T-helper 17 cell (primary cell): ENCODE measurements at regions not wholly inside any gene's neighbourhood (a gene's known extent, or its start where the extent isn't known, plus 50 kb on each side); places are given as distances from the start of the nearest gene placed in this dataset.

Experiments
- ATAC-seq: fragments of 150-1000 bp; cut with Tn5 transposase; 2 replicates; pipeline ENCODE4 v1.10.0; 2021; ENCODE audit warnings: mild to moderate bottlenecking, moderate library complexity
- DNase-seq, 3 donors: peaks; one replicate each; pipeline versions ENCODE4 v3.0.0 to v3.0.0-alpha.2; 2020 to 2021
- H3K9me3 ChIP-seq: one replicate; pipeline ENCODE4 v1.7.0; 2013; ENCODE audit warnings: low read length, mild to moderate bottlenecking; ENCODE audit not compliant: control insufficient read depth, poor library complexity, severe bottlenecking
- H3K27ac Mint-ChIP-seq: one replicate; pipeline ENCODE4 v1.8.0; 2022; ENCODE audit warnings: mild to moderate bottlenecking, moderate library complexity, mixed read lengths
- H3K27me3 Mint-ChIP-seq: one replicate; pipeline ENCODE4 v1.8.0; 2022; ENCODE audit warnings: mixed read lengths
- H3K36me3 Mint-ChIP-seq: one replicate; pipeline ENCODE4 v1.8.0; 2022; ENCODE audit warnings: low read depth, mixed read lengths
- H3K4me1 Mint-ChIP-seq: one replicate; pipeline ENCODE4 v1.8.0; 2022; ENCODE audit warnings: mild to moderate bottlenecking, mixed read lengths
- H3K4me3 Mint-ChIP-seq: one replicate; pipeline ENCODE4 v1.8.0; 2022; ENCODE audit warnings: mild to moderate bottlenecking, moderate library complexity, mixed read lengths

GRCh38 chr2:241946306-241947003 is 76.9 kb downstream of the RTP5 start:
- Mint-ChIP-seq H3K4me3 (no peak overlapping the region), H3K36me3 (peaks cover 6% of the 10 kb centered on the region), H3K27ac (no peak overlapping the region), H3K4me1 (peaks cover 19% of the 10 kb centered on the region), H3K27me3 (no peaks in the 10 kb centered on the region)
- DNase-seq (no peak), ATAC-seq (no peak)
- H3K9me3 ChIP-seq = no peaks in the 10 kb centered on the region

GRCh38 chr2:241947004-241947350 is 77.4 kb downstream of the RTP5 start:
- H3K27ac Mint-ChIP-seq = no peak overlapping the region
- peaks cover 6% of the 10 kb centered on the region for H3K36me3 Mint-ChIP-seq
- no peaks in the 10 kb centered on the region for H3K9me3 ChIP-seq
- no peak overlapping the region for H3K4me3 Mint-ChIP-seq
- no peak for ATAC-seq
- peaks cover 19% of the 10 kb centered on the region for H3K4me1 Mint-ChIP-seq
- DNase-seq = no peak
- no peaks in the 10 kb centered on the region for H3K27me3 Mint-ChIP-seq

GRCh38 chr2:241947401-241947800 is 77.9 kb downstream of the RTP5 start:
- H3K27ac Mint-ChIP-seq = no peak overlapping the region
- DNase-seq (no peak), ATAC-seq (no peak)
- no peaks in the 10 kb centered on the region for H3K9me3 ChIP-seq
- peaks cover 6% of the 10 kb centered on the region for H3K36me3 Mint-ChIP-seq
- H3K4me1 Mint-ChIP-seq = peaks cover 19% of the 10 kb centered on the region
- no peak overlapping the region for H3K4me3 Mint-ChIP-seq
- H3K27me3 Mint-ChIP-seq = no peaks in the 10 kb centered on the region

GRCh38 chr2:241947876-241948275 is 78.3 kb downstream of the RTP5 start:
- peaks cover 6% of the 10 kb centered on the region for H3K36me3 Mint-ChIP-seq
- no peak overlapping the region for H3K27ac Mint-ChIP-seq
- H3K27me3 Mint-ChIP-seq = no peaks in the 10 kb centered on the region
- DNase-seq = no peak
- no peaks in the 10 kb centered on the region for H3K9me3 ChIP-seq
- H3K4me1 Mint-ChIP-seq = peaks cover 19% of the 10 kb centered on the region
- H3K4me3 Mint-ChIP-seq = no peak overlapping the region
- ATAC-seq = no peak

- ATAC-seq (no peak), DNase-seq (no peak)
- H3K9me3 ChIP-seq = no peaks in the 10 kb centered on the region
- no peak overlapping the region for H3K4me3 Mint-ChIP-seq
- H3K27me3 Mint-ChIP-seq = no peaks in the 10 kb centered on the region
- peak overlapping the region; percentile 48 for H3K27ac Mint-ChIP-seq
- peaks cover 19% of the 10 kb centered on the region for H3K4me1 Mint-ChIP-seq
- H3K36me3 Mint-ChIP-seq = peaks cover 6% of the 10 kb centered on the region
Observed at GRCh38 chr2:241948299-241948897, 78.9 kb downstream of the RTP5 start.

GRCh38 chr2:241948901-241949735 is 79.6 kb downstream of the RTP5 start:
- ATAC-seq = no peak
- Mint-ChIP-seq H3K27ac (peak overlapping the region; percentile 48), H3K4me3 (no peak overlapping the region), H3K27me3 (no peaks in the 10 kb centered on the region), H3K36me3 (peaks cover 6% of the 10 kb centered on the region), H3K4me1 (peaks cover 19% of the 10 kb centered on the region)
- DNase-seq = no peak
- H3K9me3 ChIP-seq = no peaks in the 10 kb centered on the region

- Mint-ChIP-seq H3K27ac (peak overlapping the region; percentile 49), H3K4me3 (no peak overlapping the region), H3K4me1 (peaks cover 20% of the 10 kb centered on the region), H3K27me3 (no peaks in the 10 kb centered on the region), H3K36me3 (peaks cover 6% of the 10 kb centered on the region)
- H3K9me3 ChIP-seq = no peaks in the 10 kb centered on the region
- no peak for ATAC-seq
- DNase-seq = no peak
Observed at GRCh38 chr2:241949736-241950412, 80.3 kb downstream of the RTP5 start.

- H3K27ac Mint-ChIP-seq = peak overlapping the region; percentile 49
- H3K9me3 ChIP-seq = no peaks in the 10 kb centered on the region
- DNase-seq (peak; percentile 22 to 52 (median 35)), ATAC-seq (peak; percentile 62)
- peaks cover 20% of the 10 kb centered on the region for H3K4me1 Mint-ChIP-seq
- H3K36me3 Mint-ChIP-seq = peaks cover 6% of the 10 kb centered on the region
- H3K4me3 Mint-ChIP-seq = no peak overlapping the region
- H3K27me3 Mint-ChIP-seq = no peaks in the 10 kb centered on the region
Observed at GRCh38 chr2:241950413-241951315, 81.1 kb downstream of the RTP5 start.

GRCh38 chr2:241951316-241951700 is 81.8 kb downstream of the RTP5 start:
- H3K9me3 ChIP-seq = no peaks in the 10 kb centered on the region
- H3K36me3 Mint-ChIP-seq = peaks cover 6% of the 10 kb centered on the region
- no peak overlapping the region for H3K4me3 Mint-ChIP-seq
- H3K4me1 Mint-ChIP-seq = peaks cover 19% of the 10 kb centered on the region
- H3K27me3 Mint-ChIP-seq = no peaks in the 10 kb centered on the region
- ATAC-seq (no peak), DNase-seq (no peak)
- no peak overlapping the region for H3K27ac Mint-ChIP-seq

GRCh38 chr2:241951920-241952319 is 82.4 kb downstream of the RTP5 start:
- H3K4me3 Mint-ChIP-seq = no peak overlapping the region
- no peaks in the 10 kb centered on the region for H3K9me3 ChIP-seq
- DNase-seq (no peak), ATAC-seq (no peak)
- H3K27me3 Mint-ChIP-seq = no peaks in the 10 kb centered on the region
- H3K36me3 Mint-ChIP-seq = peaks cover 9% of the 10 kb centered on the region
- H3K4me1 Mint-ChIP-seq = peaks cover 21% of the 10 kb centered on the region
- H3K27ac Mint-ChIP-seq = no peak overlapping the region

- no peaks in the 10 kb centered on the region for H3K27me3 Mint-ChIP-seq
- peaks cover 21% of the 10 kb centered on the region for H3K4me1 Mint-ChIP-seq
- peaks cover 11% of the 10 kb centered on the region for H3K36me3 Mint-ChIP-seq
- no peak overlapping the region for H3K27ac Mint-ChIP-seq
- H3K9me3 ChIP-seq = no peaks in the 10 kb centered on the region
- DNase-seq (no peak), ATAC-seq (no peak)
- no peak overlapping the region for H3K4me3 Mint-ChIP-seq
Observed at GRCh38 chr2:241952816-241953215, 83.3 kb downstream of the RTP5 start.

GRCh38 chr2:241953324-241953928 is 83.9 kb downstream of the RTP5 start:
- H3K4me1 Mint-ChIP-seq = peaks cover 19% of the 10 kb centered on the region
- ATAC-seq (no peak), DNase-seq (no peak)
- H3K4me3 Mint-ChIP-seq = no peak overlapping the region
- no peak overlapping the region for H3K27ac Mint-ChIP-seq
- peaks cover 8% of the 10 kb centered on the region for H3K36me3 Mint-ChIP-seq
- H3K27me3 Mint-ChIP-seq = no peaks in the 10 kb centered on the region
- no peaks in the 10 kb centered on the region for H3K9me3 ChIP-seq
